Heart right ventricle (tissue), 16 donors: ENCODE measurements at regions not wholly inside any gene's neighbourhood (a gene's known extent, or its start where the extent isn't known, plus 50 kb on each side); places are given as distances from the start of the nearest gene placed in this dataset.

ENCODE experiments used
- ATAC-seq, 8 donors: fragments of 200-7000 bp; cut with Tn5 transposase; one replicate each; pipeline ENCODE4 v1.9.1; 2020; ENCODE audit warnings: mild to moderate bottlenecking in 8 of 8, moderate library complexity in 8 of 8, moderate number of reproducible peaks in 1 of 8
- DNase-seq, 2 donors: peaks; one replicate each; pipeline ENCODE4 v3.0.0-alpha.2; 2020
- H3K27ac ChIP-seq, 10 donors: fragments of 200-600 bp; sonication (generic) in 2 of 10; one replicate each; pipeline versions ENCODE4 v1.5.0 to v1.8.0; 2020 to 2022; ENCODE audit warnings: mild to moderate bottlenecking in 3 of 10
- H3K27me3 ChIP-seq, 7 donors: fragments of 200-600 bp; one replicate each; pipeline ENCODE4 v1.8.0; 2021 to 2022; ENCODE audit warnings: mild to moderate bottlenecking in 2 of 7
- H3K36me3 ChIP-seq, 9 donors: fragments of 200-600 bp; sonication (generic) in 1 of 9; one replicate each; pipeline versions ENCODE4 v1.5.0 to v1.8.0; 2020 to 2022; ENCODE audit warnings: mild to moderate bottlenecking in 2 of 9
- H3K4me1 ChIP-seq, 9 donors: fragments of 200-600 bp; sonication (generic) in 1 of 9; one replicate each; pipeline versions ENCODE4 v1.5.0 to v1.8.0; 2020 to 2022; ENCODE audit warnings: mild to moderate bottlenecking in 4 of 9
- H3K4me3 ChIP-seq, 10 donors: fragments of 200-600 bp; sonication (generic) in 2 of 10; one replicate each; pipeline versions ENCODE4 v1.5.0 to v1.8.0; 2020 to 2022; ENCODE audit warnings: mild to moderate bottlenecking in 7 of 10, moderate library complexity in 2 of 10
- H3K9me3 ChIP-seq, 11 donors: fragments of 200-600 bp in 10 of 11; sonication (generic) in 2 of 11; one replicate each; pipeline versions ENCODE4 v1.5.0 to v1.8.0; 2013 to 2022; ENCODE audit warnings: mild to moderate bottlenecking in 2 of 11, control low read depth in 1 of 11, moderate library complexity in 1 of 11
- CTCF ChIP-seq, 9 donors: fragments of 200-600 bp; sonication (generic) in 2 of 9; IDR thresholded peaks; one replicate each; pipeline versions ENCODE4 v1.5.0 to v1.8.0; 2021 to 2022; ENCODE audit warnings: antibody characterized with exemption in 9 of 9, mild to moderate bottlenecking in 5 of 9, moderate library complexity in 1 of 9
- WGBS, 2 donors: extraction: QIAGEN DNeasy Blood & Tissue Kit; methylation state at CpG; one replicate each; pipeline ENCODE4 v1.1.7; 2013; ENCODE audit warnings: inconsistent platforms in 1 of 2; 5-methylcytosine and 5-hydroxymethylcytosine counted together
- intact Hi-C, 10 donors: fragments of 100-400 bp; cut with DNase I; formaldehyde crosslinking; loops; one replicate each; pipeline versions ENCODE4 v1.11.1 to v1.14.2; 2022
- donor health status: Arrhythmogenic right ventricular cardiomyopathy.
- donor health status: ischemic (EF 13 %, LVEDD 7.1; RV severe dilation, severe dysfunction).
- donor health status: healthy with polysubstance abuse.
- donor health status: DM: no; HTN: yes; CAD: no.
- donor health status: DM: no; HTN: no; CAD: no.
- donor health status: ischemic (EF 25% LVEDD 6.9; RV normal size, moderate dysfunction).
- donor health status: ischemic (EF 25% LVEDD 5.7; RV mildly dilated, moderate dysfunction).
- donor health status: healthy.
- donor health status: DM: yes; HTN: yes; CAD: no.
- donor health status: Ischemic cardiomyopathy.
- donor health status: ischemic (EF 35%, LVEDD 5.7; RV mildly dilated, moderate dysfunction).
- donor health status: nonischemic (EF 11% LVEDD 7.7; RV severe dilation, severe dysfunction).
- donor health status: DM: yes; HTN: yes; CAD: no.
- donor health status: PGD.
- donor health status: ischemic (EF 29% LVEDD 5.4; RV normal size, mild dysfunction).
- donor health status: nonischemic (EF 23%, LVEDD 6.1; RV moderate dilation, normal function).

GRCh38 chr10:8702181-8702580 lies 647.7 kb downstream of the GATA3 start:
- Histone ChIP-seq H3K27me3 (peaks cover 0 to 4% (median 0%) of the 10 kb centered on the region in 7 donors), H3K36me3 (no peaks in the 10 kb centered on the region), H3K4me1 (no peaks in the 10 kb centered on the region), H3K9me3 (no peaks in the 10 kb centered on the region), H3K27ac (no peak overlapping the region), H3K4me3 (no peak overlapping the region)
- DNase-seq = no peak
- intact Hi-C loops = no loop called here
- 67 to 74% methylated on average over 4 of the region's 4 CpGs for WGBS, 2 donors
- ATAC-seq = no peak
- TF ChIP-seq CTCF (IDR thresholded peaks at IDR 0.05) = no peak

GRCh38 chr10:8705415-8705814 lies 650.9 kb downstream of the GATA3 start:
- no peaks in the 10 kb centered on the region for H3K36me3 ChIP-seq
- ATAC-seq (no peak), DNase-seq (no peak)
- peaks cover 0 to 4% (median 0%) of the 10 kb centered on the region in 7 donors for H3K27me3 ChIP-seq
- intact Hi-C loops = no loop called here
- no peak overlapping the region for H3K4me3 ChIP-seq
- no peak for TF ChIP-seq CTCF (IDR thresholded peaks at IDR 0.05)
- no peaks in the 10 kb centered on the region for H3K9me3 ChIP-seq
- whole genome bisulfite sequencing, 2 donors = 71 to 72% methylated on average over 3 of the region's 3 CpGs
- H3K4me1 ChIP-seq = no peaks in the 10 kb centered on the region
- no peak overlapping the region for H3K27ac ChIP-seq

GRCh38 chr10:8712656-8713055 lies 658.2 kb downstream of the GATA3 start:
- H3K4me3 ChIP-seq = no peak overlapping the region
- H3K27me3 ChIP-seq = no peaks in the 10 kb centered on the region
- intact Hi-C loops = no loop called here
- ATAC-seq (no peak), DNase-seq (no peak)
- no peaks in the 10 kb centered on the region for H3K4me1 ChIP-seq
- no peak for TF ChIP-seq CTCF (IDR thresholded peaks at IDR 0.05)
- no peaks in the 10 kb centered on the region for H3K36me3 ChIP-seq
- 42 to 74% methylated on average over 4 of the region's 4 CpGs for WGBS, 2 donors
- H3K27ac ChIP-seq = no peak overlapping the region
- H3K9me3 ChIP-seq = peaks cover 0 to 4% (median 0%) of the 10 kb centered on the region in 11 donors

DNA sequence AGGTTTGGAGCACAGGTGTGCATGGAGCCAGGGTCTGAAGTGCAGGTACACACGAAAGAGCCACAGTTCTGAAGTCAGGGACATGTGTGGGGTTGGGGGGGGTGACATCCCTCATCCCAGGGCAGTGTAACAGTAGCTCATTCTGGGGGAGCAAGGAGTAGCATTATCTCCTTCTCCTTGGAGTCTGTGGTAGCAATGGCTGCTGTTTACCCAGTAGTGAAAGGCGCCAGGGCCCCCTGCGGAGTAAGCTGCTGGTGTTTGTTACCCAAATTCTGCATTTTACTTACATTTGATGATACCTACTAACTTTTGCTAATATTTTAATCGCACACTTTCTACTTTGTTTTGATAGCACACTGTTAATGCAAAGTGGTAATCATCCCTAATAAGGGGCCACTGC lies 665.5 kb downstream of the GATA3 start:
- peaks cover 0 to 54% (median 18%) of the 10 kb centered on the region in 11 donors for H3K9me3 ChIP-seq
- no peak for TF ChIP-seq CTCF (IDR thresholded peaks at IDR 0.05)
- no peak for DNase-seq
- WGBS, 2 donors = 80 to 86% methylated on average over 4 of the region's 4 CpGs
- H3K27me3 ChIP-seq = no peaks in the 10 kb centered on the region
- no peak for ATAC-seq
- no peaks in the 10 kb centered on the region for H3K4me1 ChIP-seq
- H3K36me3 ChIP-seq = no peaks in the 10 kb centered on the region
- intact Hi-C loops = no loop called here
- H3K4me3 ChIP-seq = no peak overlapping the region
- no peak overlapping the region for H3K27ac ChIP-seq
